ENCODE measurements at regions not wholly inside any gene's neighbourhood (a gene's known extent, or its start where the extent isn't known, plus 50 kb on each side); places are given as distances from the start of the nearest gene placed in this dataset.

GRCh38 chr6:155791891-155792290, 336.3 kb upstream of the NOX3 start:
- no peak for TF ChIP-seq CTCF (IDR thresholded peaks at IDR 0.05)
- TF ChIP-seq POLR2A (IDR thresholded peaks at IDR 0.05): no peak

Measured in suprapubic skin (tissue), 3 donors.